ENCODE measurements at regions not wholly inside any gene's neighbourhood (a gene's known extent, or its start where the extent isn't known, plus 50 kb on each side); places are given as distances from the start of the nearest gene placed in this dataset.

DNA sequence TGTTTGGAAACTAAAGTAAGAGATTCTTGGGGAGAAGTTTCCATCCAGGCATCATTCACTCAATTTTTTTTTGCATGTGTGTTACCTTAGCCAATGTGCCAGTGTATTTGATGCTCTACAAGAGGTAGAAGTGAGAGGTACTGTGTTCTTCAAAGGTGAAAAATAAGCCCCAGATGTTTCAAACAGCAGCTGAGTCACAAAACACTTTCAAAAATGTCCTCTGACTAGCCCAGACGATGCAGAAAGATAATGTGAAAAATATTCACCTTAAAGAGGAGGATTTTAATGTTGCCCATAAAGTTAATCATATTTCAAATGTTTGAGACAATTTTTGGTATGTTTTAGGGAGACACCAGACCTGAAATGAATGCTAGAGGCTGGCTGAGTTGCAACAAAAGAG lies 107.7 kb upstream of the RASGRP1 start:
- no peak for DNase-seq (ENCODE audit: low read depth)

DNA sequence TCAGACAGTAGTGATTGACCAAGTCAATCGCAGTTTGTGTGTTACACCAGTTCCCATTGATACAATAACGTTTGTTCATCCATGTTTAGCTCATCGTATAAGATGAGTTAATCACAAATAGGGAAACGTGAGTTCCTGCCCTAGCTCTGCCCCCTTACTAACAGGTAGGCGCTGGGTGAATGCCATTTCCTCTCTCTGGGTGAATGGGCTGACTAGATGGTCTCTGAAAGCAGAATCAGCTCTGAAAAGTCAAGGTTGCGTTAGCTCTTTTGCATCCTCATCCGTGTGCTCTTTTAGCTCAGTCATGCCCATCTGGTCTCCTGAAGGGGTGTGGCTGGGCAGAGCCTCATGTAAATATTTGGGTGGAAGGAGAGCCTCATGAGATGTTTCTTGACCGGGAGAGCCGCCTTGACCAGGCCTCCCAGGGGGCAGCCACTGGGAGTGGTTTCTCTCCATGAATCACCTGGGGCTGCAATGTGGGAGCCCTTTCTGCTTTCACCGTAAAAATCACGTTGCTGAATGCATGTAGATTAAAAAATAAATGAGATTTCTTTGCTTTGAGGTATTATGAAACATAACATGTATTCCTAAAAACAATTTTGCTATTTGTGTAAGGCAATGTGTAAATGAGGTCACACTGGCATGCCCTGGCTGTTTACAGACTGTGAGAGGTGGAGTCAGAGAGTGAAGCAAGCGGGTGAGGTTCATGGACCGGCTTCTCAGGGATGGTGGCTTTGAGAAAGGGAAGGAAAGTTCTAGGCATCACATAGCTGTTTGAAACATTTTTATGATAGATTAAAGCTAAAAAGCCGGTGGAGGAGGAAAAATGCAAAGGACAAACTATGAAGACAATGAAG lies 108.4 kb upstream of the RASGRP1 start:
- DNase-seq (ENCODE audit: low read depth) = no peak

DNA sequence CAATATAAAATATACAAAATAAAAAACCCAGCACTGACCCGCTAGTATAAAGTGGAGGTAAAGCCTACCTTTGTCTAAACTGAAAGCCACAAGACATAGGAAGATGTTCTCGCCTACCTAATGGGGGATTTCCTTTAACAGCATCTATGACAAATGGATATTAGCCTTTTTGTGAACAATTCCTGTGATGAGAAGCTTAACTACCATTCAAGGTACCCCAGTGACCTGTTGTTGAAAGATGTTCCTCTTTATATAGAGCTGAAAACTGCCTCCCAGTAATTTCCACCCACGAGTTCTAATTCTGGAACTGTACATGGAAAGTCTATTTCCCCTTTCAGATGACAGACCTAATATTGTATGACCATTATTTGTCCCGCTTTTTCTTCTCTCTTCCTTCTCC lies 109.8 kb upstream of the RASGRP1 start:
- DNase-seq (ENCODE audit: low read depth) = no peak

DNA sequence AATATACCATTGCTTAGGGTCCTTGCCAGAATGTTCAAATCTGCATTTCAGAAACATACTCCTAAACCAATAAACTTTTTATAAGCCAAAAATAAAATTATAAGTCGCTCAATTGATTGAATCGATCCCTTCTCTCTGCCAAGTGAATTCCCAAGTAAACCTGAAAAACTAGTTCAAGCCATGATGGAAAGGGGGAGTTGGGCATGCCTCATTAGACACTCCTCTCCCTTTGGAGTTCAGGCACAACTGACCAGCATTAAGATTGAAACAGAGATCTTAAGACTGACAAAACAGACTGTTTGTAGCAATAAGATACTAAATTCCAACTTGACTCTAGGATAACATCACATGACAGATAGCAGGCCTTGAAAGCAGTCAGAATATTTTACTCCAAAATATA lies 113.7 kb upstream of the RASGRP1 start:
- DNase-seq (ENCODE audit: low read depth) = no peak

DNA sequence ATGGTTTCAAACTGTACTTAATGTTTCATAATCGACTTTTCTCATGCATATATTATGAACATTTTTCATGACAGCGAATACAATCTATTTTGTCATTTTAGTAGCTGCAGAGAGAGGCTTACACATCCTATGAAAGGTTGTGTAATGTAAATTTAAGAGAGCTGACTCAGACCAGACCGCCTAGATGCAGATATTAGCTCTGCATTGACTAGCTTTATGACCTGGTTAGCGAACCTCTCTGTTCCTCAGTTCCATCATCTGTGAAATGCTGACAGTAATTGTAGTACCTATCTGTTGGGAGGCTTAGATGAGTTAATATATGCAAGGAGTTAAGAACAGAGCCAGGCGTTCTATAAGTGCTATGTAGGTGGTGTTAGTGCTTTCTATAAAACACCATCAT lies 116.2 kb upstream of the RASGRP1 start:
- no peak for DNase-seq (ENCODE audit: low read depth)

DNA sequence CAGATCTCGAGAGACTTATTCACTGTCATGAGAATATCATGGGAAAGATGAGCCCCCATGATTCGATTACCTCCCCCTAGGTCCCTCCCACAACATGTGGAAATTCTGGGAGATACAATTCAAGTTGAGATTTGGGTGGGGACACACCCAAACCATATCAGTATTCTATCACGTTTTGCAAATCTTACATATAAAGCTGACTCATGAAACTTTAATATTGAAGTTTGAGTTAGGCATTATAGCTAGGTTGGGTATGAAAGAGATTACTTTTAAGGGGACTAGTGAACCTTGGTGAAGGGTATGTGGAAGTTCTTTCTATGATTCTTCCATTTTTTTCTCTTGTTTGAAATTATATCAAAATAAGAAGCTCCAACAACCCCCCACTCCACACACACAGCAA lies 117.7 kb upstream of the RASGRP1 start:
- no peak for DNase-seq (ENCODE audit: low read depth)

DNA sequence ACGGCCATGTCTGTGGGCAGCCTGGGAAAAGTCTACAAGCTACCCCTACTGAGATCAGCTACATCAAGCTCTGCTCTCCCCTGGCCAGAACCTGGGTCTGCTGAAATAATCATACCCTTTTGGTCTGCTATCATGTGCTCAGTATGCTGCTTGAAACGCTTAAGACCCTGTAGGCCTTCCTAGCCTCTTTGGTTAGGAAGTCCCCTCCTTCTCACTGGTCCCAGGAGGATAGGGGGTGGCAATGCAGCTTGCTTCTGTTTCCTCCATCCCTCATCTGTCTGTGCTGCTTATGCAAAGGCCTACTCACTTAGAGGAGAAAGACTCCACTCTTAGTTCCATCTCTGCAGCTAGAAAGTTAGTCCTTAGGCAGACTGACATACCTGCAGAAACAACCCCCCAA lies 118.2 kb upstream of the RASGRP1 start:
- DNase-seq (ENCODE audit: low read depth) = no peak

DNA sequence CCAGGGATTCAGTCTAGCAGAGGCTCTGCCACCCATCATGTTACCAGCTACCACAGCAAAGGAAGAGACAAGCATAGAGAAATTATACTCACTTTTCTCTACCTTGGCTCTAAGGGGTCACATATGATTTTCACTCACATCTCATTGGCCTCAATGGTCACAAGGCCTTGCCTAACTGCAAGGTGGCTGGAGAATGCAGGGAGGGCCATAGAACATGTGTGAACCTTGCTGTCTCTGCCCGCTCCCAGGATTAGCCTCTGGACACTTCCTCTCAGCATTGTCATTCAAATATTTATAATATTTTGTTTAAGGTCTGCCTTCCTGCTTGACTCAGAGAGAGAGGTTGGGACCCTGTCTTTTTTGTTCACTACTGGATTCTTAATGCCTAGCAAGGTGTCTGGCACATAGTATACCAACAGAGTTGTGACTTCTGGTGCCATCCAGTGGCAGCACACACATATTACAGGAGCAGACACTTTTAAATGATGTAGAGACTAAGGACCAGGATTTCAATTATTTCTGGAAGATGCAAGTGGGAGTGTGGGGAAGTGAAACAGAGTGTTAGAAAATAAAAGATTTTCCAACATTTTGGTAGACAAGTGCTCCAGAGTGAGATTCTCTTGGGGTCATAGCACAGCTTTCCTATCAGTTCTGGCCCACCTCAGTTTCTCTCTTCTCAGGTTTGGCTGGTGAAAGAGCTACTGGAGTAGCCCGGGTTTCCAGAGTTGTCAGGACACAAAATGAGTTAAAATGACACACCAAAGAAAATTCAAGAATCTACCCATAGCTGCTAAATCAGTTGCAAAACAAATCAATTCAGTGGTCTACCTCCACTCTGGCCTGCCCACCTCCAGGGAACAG lies 119.0 kb upstream of the RASGRP1 start:
- DNase-seq (ENCODE audit: low read depth) = peak; percentile 46

DNA sequence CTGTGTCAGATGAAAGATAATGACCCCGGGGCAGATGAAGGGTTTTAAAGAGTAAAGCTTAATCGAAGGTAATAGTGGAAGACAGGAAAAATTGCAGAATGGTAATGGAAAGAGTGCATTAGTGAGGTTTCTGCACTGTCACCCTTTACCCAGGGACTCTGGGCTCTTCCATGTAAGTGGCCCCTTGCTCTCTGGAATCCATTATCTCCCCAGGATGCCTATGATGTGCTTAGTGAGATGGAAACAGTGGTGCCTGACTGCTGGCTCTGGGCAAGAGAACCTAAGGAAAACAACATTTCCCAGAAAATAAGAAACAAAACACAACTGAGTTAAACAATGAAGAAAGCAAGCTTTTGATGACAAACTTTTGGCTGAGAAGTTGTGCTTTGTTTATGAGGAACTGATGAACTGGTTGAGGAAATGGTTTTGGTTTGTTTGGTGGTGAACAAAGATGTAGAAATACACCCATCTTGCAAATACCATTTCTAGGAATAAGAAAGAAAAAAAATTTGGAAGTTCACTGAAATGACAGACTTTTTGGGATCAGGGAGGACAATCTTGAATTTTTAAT lies 119.9 kb upstream of the RASGRP1 start:
- DNase-seq (ENCODE audit: low read depth) = no peak

DNA sequence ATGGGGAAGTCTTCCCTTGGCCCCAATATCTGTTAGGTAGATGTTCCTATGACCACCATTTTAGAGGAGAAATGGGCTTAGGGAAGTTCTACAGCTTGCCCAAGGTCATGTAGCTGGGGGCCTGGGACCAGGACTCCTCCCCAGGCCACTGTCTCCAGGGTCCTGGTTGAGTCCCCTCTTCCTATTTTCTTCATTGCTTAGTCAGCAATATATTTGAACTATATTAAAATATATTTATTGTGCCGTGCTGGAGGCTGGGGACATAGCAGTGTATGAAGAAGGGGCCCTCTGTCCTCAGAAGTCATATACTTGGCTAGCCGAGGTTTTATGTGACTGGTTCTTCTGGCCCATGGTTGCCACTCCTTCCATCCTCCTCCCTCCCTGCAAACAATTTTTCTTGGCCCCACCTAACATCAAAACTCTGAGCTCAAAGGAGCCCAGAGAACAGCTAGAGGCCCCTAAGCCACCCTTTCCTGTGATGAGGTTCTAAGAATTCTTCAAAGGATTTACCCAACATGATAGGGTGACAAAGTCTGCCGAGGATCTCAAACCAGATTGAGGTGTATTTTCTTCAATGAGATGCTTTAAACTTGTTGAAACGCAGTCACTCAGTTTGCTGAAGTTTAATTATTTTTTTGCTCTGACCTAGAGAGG lies 121.2 kb upstream of the RASGRP1 start:
- no peak for DNase-seq (ENCODE audit: low read depth)

DNA sequence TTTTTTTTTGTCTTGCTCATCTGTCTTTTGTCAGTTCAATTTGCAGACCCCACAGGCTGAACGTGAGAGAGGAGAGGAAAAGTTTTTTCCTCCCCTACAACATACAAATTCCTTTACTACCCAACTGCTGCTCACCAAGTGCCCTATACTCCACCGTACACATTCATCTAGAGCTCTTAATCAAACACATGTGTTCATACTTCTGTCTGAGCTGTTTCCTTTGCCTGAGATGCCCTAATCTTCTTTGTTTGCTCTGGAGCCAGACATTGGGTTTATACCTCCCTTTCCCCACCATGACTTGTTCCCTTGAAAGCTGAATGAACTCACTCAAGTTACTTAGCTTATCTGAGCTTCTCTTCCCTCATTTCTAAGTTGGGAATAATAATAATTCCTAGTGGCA lies 122.7 kb upstream of the RASGRP1 start:
- DNase-seq (ENCODE audit: low read depth) = no peak

DNA sequence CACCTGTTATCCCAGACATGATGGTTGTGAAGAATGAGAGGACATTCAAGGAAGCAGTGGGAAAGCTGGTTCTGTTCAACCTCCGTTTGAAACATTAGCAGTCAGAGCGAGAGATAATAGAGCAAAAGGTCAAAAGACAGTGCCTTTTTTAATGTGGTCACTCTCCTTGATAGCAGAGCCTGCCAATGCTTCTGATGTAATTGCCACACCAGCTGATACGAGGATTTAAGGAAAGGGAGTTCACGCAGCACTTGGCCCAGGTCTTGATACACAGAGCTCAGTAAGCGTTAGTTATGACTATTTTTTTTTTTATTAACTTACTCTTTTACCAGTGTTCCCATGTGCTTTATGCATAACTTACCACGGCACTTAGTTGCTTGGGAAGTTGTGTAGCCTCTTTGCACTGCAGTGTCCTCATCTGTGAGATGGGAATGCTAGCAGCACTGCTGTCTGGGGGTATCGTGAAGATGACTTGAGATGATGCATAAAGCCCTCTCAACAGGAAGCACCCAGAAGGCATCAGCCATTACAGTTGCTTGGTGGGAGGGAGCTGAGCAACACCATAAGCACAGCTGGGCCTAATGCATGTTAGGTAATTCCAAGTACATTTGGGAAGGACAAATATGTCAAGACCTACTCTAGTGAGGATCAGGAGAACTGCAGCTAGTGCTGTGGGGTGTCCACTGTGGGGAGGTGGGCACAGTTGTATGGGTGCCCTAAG lies 123.3 kb upstream of the RASGRP1 start:
- no peak for DNase-seq (ENCODE audit: low read depth)

DNA sequence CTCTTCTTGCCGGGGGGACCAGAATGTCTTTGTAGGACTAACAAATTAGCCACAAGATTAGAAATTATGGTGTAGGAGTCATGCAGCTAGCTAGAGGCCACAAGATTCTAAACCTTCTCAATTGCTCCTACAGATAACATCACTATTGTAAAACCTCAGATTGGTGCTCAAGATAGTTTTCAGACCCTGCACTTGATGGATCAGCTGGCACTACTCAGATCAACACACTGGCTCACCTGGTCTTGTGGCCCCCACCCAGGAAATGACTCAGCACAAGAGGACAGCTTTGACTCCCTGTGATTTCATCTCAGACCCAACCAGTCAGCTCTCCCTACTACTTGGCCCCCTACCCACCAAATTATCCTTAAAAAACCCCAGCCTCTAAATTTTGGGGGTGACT lies 124.1 kb upstream of the RASGRP1 start:
- DNase-seq (ENCODE audit: low read depth) = peak; percentile 25

DNA sequence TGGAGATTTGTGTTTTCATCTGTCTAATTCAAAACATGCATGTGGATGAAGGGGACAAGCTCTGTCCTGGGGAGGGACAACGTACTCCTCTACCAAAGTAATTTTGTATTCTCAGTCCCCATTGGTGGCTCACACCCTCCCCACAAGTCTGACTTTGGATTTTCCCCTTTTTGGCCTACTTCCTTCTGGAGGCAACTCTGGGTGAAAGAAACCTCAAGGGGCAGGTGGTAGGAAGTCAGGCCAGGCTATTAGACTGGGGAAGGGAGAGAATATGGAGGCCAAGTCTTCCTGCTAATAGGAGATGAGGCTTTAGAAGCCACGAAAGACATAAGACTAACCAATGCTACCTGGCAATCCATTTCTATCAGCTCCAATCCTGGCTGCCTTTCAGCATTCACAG lies 124.9 kb upstream of the RASGRP1 start:
- DNase-seq (ENCODE audit: low read depth) = no peak

DNA sequence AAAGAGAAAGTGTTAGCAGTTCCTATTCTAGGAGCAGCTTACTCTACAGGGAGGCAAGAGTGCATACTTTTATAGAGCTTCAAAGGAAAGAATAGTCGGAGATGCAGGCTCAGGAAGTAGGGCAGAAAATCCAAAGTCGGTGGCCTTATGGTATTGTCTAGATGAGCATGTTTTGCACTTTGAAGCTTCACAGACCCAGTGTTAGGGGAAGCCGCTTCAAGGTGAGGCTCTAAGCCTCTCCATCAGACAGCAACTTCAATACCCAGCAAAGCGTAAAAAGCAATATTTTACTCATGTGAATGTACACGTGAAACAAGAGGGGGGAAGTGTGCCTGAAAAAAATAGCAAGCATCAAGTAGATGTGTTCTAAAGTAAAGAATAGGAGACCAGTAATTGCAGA lies 125.6 kb upstream of the RASGRP1 start:
- DNase-seq (ENCODE audit: low read depth) = no peak

DNA sequence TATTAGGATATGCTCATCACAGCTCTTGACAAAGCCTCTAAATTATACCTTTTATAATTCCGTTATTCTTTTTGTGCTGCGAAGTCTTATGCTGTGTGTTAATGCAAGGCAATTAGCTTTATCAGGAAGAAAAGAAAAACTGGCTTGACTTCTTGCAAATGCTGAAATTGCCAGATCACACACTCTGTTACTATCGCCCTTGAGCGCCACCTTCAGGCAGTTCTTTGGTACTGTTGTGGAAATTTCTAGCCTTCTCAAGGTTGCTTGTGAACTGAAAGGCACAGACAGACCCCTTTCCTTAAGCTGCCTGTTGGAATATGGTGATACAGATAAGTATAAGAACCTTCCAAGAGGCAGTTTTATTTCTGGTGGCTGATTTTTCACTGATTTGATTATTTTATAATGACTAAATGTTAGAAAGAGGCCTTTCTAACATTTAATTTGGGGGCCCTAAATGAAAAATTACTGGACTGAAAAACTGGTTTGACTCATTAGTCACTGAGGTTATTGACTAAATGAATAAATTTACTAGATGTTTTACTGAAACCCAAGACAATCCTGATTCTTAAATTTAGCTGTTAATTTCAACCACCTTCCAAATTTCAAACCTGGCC lies 126.2 kb upstream of the RASGRP1 start:
- peak; percentile 63 for DNase-seq (ENCODE audit: low read depth)

DNA sequence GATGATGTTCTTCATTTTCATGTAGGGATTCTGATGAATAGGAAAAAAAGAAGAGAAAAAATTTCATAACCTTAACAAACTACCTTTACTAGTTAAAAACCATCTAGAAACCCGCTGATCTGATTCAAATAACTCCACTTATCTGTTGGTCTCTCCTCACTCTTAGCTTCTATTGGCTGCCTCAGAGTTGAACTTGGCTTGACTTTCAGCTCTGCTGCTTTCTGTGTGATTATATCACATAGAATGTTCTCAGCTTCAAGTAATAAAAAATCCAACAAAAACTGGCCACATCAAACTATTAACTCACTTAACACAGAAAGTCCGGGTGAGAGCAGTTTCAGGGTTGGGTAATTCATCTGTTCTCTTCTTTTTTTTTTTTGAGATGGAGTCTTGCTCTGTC lies 126.8 kb upstream of the RASGRP1 start:
- DNase-seq (ENCODE audit: low read depth) = no peak

DNA sequence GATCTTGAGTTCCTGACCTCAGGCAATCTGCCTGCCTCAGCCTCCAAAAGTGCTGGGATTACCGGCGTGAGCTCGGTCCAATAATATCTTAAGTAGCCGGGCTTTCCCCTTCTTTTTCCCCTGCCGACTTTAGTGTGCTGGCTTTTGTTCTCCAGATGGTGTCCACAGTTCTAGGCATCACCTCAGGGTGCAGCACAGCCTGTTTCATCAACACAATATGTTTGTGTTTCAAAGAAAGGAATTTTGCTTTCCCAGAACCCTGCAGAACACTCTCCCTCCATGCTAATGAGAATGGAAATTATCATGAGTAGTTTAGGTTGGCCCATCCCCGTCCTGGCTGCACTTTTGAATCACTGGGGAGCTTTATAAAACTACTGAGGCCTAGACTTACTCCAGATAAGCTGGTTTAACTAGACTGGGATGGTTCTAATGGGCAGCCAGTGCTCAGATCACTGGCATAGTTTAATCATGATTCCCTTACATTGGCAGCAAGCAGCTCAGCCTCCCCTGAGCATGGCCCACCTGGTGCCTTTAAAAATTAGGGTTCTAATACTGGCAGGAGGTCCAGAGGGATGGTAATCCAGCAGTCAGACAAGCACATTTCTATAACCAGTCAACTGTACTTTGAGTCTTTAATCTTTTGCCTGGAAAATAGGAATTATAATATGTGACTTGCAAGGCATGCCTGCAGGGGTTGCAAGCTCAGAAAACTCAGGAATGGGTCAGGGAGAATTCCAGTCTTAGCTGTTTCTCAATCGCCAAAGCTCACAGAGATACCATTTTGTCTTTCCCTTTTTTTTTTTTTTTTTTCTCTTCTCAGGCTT lies 127.6 kb upstream of the RASGRP1 start:
- no peak for DNase-seq (ENCODE audit: low read depth)

DNA sequence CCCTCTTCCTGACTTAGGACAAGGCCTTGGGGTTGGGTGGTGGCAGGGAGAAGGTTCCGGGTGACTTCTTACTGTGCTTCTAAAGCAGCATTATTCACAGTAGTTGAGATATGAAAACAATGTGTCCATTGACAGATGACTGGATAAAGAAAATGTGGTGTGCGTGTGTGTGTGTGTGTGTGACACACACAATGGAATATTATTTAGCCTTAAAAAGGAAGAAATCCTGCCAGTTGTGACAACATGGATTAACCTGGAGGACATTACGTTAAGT lies 128.1 kb upstream of the RASGRP1 start:
- no peak for DNase-seq (ENCODE audit: low read depth)

Data from M059J (cell line).